ENCODE measurements at regions not wholly inside any gene's neighbourhood (a gene's known extent, or its start where the extent isn't known, plus 50 kb on each side); places are given as distances from the start of the nearest gene placed in this dataset.
"Not testable (repeated sequence)": the region's sequence is repeated elsewhere in the genome, so short reads cannot be mapped to it uniquely, and the experiment has no call there.

DNA sequence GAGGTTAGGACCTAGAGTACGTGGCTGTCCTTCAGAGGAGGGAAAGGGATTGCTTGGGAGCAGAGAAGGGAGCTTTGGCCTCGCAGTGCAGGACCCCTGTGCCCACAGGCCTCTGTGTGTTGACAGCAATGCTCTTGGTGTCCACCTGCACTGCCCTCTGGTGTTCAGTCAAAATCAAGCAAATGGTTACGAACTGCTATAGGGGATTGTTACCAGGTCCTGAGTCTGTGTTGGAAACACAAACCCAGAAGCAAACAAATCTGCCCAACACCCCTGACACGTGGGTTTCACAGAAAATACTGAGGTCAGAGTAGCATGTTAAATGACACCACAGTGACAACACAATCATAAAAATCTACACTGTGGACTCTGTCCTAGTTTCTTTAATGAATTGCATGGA is 473.0 kb downstream of the SPATA31A1 start:
- not testable (repeated sequence) for TF ChIP-seq EZH2 (IDR thresholded peaks at IDR 0.05; ENCODE audit: low read length, missing control alignments)
- TF ChIP-seq, protein P1, sequence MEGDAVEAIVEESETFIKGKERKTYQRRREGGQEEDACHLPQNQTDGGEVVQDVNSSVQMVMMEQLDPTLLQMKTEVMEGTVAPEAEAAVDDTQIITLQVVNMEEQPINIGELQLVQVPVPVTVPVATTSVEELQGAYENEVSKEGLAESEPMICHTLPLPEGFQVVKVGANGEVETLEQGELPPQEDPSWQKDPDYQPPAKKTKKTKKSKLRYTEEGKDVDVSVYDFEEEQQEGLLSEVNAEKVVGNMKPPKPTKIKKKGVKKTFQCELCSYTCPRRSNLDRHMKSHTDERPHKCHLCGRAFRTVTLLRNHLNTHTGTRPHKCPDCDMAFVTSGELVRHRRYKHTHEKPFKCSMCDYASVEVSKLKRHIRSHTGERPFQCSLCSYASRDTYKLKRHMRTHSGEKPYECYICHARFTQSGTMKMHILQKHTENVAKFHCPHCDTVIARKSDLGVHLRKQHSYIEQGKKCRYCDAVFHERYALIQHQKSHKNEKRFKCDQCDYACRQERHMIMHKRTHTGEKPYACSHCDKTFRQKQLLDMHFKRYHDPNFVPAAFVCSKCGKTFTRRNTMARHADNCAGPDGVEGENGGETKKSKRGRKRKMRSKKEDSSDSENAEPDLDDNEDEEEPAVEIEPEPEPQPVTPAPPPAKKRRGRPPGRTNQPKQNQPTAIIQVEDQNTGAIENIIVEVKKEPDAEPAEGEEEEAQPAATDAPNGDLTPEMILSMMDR (conservative IDR thresholded peaks at IDR 0.05 in 1 of 2, IDR thresholded peaks at IDR 0.05 in 1 of 2; ENCODE audit: low read depth in 1 of 2, low read length in 2 of 2) = not testable (repeated sequence)

Measured in fibroblast of lung (primary cell).